HG03460 (cell line): ENCODE measurements at regions not wholly inside any gene's neighbourhood (a gene's known extent, or its start where the extent isn't known, plus 50 kb on each side); places are given as distances from the start of the nearest gene placed in this dataset.
"Not testable (repeated sequence)": the region's sequence is repeated elsewhere in the genome, so short reads cannot be mapped to it uniquely, and the experiment has no call there.

ENCODE experiments used
- ATAC-seq: cut with Tn5 transposase; IDR thresholded peaks from one replicate; pipeline ENCODE4 v1.9.1; 2021; ENCODE audit not compliant: unreplicated experiment

DNA sequence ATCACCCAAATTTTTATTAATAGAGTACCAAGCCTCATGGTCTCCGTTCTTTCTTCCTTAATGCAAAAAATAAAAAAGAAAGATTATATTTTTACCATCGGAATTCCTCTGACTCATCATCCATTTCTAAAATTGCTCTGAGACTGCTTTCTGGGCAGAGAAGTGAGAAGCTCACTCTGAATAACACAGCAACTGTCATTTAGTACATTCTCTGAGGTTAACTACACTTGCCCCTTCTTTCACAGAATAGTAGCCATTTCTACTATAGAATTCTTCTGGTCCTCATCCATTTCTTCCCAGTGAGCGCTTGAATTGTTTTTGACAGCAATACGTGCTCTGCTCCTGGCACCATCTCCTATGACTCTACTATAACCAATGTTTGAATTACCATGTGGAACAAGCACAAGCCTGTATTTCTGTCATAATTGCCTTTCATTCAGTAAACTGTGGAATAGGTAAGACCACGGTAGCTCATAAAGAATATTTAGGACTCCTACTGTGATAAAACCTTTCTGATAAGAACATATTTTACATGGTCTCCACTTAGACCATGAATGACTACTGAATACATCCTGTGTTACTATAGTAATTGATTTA is 435.5 kb upstream of the NRSN1 start:
- no peak for ATAC-seq

DNA sequence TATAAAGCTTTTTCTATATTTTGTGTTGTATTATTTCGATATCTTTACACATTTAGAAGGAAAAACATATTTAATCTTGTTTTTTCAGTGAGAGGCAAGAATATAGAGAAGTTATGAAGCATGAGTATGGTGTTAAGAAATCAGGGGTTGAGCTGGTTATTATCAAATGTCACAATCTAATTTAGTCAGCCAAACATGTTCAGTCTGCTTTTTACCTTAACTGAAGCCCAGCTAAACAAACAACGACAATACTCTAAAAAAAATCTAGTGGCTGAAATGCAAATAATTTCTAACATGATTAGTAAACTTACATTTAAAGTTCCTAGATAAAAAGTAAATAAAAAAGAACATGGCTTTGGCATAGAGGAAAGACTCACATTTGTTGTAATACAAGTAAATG is 433.8 kb upstream of the NRSN1 start:
- ATAC-seq = no peak

DNA sequence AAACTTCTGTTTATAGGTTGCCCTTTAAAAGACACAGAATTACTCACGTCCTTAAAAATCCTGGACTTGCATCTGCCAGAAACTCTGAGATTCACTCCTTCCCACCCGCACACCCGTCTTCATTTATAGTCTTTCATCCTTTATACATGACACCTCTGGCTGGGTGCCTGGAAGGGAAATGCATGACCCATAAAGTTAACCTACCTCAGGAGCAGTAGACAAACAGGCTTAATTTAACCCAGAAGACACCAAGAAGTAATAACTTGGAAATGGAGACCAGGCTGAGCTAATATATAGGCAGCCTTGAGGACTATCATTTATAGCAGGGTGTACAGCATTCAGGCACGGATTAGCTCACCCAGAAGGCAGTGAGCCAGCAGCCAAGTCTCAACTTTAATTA is 429.0 kb upstream of the NRSN1 start:
- no peak for ATAC-seq

DNA sequence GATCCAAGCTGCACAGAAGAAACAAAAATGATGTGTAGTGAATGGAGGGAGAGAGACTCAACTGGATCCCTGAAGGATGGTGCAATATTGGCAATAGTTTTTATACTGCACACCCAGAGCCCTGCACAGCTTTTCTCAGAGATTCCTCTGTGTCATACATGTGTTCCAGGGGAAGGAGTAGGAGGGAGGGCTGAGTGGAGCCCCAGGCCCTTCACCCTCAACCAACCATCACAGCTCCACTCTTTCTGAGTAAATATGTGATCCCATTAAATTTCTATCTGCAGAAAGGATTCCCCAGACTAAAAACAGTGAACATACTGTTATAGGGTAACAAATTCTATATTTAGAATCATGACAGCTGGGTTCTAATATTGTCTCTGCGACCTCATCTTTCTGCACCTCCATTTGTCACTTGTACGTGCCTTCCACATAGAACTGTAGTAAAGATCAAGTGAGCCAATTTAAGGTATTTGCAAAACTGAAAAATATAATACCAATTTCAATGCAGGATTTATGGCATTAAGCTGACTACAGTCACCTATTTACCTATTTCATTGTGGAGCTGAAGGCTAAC is 421.4 kb upstream of the NRSN1 start:
- no peak for ATAC-seq

DNA sequence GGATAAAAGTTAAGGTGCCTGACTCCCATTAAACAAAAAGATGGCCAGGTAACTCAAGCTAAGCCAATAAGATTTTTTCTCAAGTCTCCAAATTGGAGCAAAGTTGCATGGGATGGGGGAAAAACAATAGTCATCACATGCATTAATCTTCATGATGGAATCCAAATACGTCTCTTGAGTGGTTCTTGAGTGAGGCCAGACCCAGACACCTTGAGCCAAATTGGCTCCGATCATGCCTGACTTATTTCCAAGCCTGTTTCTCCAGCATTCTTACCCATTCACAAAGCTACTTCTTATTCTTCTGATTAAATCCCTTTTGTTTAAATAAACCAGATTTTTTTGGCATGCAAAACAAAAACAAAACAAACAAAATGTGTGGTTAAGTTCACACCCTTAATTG is 420.3 kb upstream of the NRSN1 start:
- ATAC-seq = no peak

DNA sequence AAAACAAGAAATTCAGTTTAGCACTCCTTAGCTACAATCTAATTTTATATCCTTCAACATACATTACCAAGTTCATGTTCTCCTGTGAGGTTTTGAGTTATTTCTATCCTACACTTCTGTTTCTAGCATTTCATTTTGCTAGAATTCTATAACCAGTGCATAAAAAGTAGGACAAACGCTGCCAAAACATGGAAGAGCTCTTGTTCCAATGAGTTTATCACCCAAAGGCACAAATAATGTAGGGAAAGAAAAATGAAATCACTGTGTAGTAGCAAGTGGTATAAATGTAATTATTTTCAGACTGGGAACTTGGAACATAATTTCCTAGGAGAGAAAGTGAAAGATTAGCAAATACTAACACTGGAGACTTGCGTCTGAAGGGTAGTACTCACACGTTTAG is 413.3 kb upstream of the NRSN1 start:
- no peak for ATAC-seq

DNA sequence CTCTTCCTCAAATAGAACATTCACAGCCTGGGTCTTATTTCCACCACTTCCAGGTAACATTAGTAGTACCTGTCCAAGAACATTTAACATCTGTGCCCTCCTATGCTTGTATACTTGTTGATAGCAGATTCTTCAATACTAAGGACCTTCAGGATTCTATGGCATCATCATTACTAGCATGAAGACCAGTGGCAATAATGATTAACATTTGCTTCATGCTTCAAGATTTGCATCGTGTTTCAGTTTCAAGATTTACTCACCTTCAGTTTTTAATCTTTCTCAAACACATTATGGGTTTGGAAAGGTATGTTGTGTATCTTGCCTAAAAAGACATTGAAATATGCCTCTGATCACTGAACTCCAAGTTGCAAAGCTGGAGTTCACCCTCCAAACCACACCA is 412.8 kb upstream of the NRSN1 start:
- peak; percentile 88 for ATAC-seq

DNA sequence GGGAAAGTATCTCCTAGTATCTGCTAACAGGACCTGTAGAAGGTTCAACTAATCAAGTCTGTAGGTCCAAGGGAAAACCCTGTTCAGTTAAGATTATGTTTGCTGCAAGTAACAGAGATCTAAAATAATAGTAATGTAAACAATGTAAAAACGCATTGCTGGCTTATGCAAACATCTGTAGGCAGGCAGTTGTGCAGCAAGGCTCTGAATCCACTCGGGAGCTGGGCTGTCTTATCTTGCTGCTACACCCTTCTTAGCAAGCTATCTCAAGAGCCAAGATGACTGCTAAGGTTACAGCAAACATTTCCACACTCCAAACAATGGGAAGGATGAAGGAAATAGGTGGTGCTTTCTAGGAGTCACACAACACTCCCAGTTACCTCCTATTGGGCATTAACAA is 397.3 kb upstream of the NRSN1 start:
- no peak for ATAC-seq

DNA sequence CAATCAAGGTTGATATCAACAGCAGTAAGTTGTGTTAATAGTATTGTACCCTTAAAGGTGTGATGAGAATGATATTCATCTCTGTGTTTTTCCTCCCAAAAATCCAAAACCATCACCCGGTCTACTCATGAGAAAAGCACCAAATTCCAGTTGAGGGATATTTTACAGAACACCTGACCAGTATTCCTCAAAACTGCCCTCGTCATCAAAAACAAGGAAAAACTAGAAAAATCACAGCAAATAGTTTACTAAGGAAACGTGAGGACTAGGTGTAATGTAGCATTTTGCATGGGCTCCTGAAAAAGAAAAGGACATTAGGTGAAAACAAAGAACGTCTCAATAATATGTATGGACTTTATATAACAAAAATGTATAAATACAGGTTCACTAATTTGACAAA is 394.4 kb upstream of the NRSN1 start:
- no peak for ATAC-seq

DNA sequence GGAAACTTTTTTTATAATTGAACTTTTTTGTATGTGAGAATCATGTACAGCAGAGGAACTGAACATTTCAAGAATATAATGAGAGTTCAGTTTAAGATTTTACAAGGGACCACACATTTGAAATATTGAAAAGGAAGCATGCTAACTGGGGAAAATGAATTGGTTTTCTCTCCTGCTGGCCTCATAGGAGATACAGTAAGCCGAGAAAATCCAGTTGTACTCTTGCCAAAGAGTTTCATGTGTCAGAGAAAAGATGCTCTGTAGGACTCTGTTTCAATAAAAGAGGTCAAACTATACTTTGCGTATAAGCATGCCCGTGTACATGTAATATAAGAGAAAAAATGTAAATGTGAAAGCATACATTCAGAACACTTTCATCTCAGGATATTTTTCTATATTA is 393.5 kb upstream of the NRSN1 start:
- ATAC-seq = no peak

DNA sequence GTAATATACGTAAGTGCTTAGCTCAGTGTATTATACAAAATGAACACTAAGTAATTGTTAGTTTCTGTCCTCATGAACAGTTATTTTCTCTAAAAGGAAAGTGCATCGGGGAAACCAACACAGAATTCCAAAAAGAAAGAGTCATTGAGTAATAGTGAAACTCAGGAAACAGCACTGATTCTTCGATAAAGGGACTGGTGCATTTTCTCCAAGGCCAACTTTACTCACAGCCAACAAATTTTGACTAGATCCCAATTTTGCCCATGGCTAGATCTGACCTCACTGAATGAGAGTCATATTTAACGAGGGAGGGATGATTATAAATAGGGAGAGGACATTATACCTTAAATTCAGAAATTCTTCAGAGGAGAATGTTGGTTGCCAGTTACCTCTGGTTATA is 390.9 kb upstream of the NRSN1 start:
- ATAC-seq = no peak

DNA sequence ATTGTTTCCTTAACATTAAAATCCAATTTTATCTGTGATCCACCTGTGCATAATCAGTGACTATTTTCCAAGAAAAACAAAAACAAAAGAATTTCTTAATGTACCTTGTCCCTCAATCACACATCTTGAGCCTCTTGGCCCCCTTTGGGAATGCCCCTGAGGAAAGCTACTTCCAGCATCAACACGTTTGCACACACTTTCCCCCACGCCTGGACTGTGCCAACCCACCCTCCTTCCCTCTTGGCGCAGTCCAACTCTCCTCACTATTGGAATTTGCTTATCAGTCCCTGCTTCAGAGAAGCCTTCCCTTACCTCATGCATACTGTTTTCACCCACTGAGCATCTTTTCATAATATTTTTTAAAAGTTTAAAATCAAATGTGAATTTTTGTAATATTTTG is 389.4 kb upstream of the NRSN1 start:
- ATAC-seq = no peak

DNA sequence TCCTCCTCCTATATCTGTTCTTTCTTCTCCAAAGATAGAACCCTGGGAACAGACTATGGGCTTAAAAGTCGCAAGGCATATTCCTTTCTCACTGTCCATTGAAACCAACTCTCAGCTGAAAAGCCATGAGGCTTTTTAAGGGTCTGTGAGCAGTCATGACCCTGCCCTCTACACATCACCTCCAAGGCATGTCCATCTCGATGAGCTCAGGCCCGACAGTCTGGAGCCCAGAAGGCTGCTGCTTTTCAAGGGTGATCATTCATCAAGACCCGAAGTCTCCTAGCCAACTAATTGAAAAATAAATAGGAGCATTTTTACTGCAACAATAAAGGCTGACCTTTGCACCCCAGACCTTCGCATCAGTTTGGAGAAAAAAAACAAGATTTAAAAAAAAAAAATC is 378.8 kb upstream of the NRSN1 start:
- no peak for ATAC-seq

DNA sequence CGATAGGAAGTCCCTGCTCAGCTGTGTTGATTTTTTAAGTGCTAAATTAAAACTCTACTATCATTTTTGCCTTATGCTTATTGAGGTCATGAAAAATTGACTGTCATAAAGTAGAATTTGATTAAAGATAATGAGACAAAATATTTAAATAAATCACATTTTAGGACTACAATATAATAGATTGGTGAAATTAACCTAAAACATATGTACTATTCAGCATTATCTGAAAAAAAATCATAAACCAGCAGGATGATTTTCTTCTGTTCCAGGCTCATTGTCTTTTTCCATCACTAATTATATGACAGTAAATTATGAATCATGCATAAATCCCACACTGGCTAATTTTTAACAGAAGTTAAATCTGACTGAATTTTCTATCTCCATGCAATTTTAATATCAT is 373.6 kb upstream of the NRSN1 start:
- ATAC-seq = no peak

DNA sequence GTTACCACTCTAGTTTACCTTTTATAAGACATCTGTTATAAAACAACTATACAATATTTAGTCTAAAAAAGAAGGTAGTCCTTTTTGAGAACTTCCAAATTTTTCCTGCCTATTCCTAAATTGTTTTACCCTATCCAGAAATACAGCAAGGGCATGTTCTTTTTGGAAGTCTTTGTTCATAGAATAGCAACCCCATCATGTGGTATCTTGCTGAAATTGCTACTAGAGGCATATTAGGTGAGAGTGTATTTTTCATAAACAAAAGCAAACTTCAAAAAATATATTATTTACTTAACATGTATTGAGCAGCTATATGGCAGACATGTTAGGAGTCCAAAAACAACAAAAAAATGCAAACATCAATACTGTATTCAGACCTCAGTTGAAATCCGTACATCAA is 371.8 kb upstream of the NRSN1 start:
- no peak for ATAC-seq

DNA sequence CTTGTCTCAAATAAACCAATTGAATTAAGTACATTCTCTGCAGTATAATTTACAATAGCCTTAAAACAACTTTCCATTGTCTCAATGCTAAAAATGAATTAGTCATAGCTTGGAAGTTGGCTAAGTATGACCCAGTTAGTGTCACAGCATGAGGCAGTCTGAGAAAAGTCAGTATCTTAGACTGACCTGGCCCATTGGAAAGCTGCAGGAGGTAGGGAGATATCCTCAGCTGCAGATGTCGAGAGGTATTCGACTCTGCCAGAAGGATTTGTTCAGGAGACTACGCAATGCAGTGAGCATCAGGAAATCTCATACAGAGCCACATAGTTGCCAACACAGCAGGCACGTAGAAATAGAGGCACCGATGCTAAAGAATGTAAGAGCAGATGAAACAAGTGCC is 350.9 kb upstream of the NRSN1 start:
- ATAC-seq = no peak

DNA sequence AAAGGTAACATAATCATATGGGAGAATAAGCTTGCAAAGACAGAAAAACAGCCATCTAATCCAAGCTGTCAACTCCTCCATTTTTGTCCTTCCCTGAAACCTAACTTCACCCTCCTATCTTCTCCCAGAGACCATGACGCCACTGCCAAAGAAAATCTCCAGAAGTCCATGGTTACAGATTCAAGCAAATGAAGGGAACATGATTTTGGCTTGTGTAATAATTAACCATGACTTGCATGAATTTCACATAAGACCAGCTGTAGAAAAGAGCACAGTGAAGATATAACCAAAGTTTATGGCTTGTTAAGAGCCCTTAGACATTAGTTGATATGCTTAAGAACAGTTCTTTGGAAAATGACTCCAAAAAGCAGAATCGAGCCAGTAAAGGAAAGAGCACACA is 342.1 kb upstream of the NRSN1 start:
- ATAC-seq = no peak

DNA sequence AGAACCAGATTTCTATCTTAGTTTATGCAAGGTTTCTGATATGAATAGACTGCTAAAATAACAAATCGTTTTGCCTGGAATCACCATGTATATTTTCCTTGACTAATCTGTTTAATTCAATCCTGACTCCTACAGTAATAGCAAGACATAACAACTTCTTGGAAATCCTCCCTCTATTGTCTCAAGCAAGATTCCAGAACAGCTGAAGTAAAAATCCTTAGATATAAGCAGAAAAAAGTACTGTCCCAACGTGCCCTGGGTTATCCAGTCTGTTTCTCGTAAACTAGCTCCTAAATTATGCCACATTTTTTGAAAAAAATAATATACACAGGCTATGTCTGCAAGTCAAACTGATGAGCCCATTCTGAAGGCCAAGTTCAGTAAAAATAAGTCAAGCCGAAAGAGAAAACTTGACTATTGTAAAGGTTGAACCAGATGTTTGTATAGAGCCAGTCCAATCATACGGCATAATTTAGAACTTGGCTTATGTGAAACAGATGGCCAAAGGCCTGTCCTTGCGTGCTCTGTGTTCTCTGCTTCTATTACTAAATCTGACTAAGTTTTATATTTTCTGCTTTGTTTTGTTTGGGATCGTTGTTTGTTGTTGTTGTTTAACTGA is 341.6 kb upstream of the NRSN1 start:
- ATAC-seq = no peak

DNA sequence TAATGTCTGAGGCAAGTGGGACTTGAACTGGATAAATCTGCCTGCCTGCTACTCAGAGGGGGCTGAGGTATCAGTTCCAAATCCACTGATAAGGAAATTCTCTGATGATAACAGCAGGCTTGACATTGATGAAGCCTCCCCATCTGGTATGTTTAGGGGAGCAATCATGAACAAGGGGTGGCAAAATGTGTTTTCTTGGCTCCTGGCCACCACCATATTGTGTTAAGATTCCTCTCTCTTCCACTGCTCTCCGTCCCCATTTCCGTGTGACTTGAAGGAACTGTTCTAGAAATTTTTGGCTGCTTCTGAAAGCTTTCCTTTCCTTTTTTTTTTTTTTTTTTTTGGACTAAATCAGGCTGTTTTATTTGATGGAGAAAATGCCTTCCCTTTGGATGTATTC is 335.3 kb upstream of the NRSN1 start:
- ATAC-seq = no peak

DNA sequence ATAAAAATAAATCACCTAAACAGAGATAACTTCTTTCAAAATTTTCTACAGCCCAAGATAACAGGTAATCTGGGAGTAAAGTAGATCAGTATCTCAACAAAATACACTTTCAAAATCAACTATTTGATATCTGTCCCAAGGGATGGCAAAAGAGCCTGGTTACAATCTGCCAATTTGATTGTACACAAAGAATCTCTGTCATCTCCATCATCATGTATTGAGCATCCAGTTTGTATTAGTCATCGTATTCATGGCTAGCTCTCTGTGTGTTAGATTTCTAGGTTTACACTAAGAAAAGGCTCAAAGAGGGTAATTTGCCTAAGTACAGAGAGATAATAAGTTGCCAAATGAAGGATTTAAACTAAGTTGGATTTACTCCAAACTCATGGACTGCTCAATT is 329.0 kb upstream of the NRSN1 start:
- no peak for ATAC-seq

DNA sequence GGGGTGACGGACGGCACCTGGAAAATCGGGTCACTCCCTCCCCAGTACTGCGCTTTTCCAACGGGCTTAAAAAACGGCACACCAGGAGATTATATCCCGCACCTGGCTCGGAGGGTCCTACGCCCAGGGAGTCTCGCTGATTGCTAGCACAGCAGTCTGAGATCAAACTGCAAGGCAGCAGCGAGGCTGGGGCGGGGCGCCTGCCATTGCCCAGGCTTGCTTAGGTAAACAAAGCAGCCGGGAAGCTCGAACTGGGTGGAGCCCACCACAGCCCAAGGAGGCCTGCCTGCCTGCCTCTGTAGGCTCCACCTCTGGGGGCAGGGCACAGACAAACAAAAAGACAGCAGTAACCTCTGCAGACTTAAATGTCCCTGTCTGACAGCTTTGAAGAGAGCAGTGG is 321.7 kb upstream of the NRSN1 start:
- not testable (repeated sequence) for ATAC-seq

DNA sequence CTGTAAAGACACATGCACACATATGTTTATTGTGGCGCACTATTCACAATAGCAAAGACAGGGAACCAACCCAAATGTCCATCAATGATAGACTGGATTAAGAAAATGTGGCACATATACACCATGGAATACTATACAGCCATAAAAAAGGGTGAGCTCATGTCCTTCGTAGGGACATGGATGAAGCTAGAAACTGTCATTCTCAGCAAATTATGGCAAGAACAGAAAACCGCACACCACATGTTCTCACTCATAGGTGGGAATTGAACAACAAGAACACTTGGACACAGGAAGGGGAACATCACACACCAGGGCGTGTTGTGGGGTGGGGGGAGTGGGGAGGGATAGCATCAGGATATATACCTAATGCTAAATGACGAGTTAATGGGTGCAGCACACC is 304.9 kb upstream of the NRSN1 start:
- not testable (repeated sequence) for ATAC-seq

DNA sequence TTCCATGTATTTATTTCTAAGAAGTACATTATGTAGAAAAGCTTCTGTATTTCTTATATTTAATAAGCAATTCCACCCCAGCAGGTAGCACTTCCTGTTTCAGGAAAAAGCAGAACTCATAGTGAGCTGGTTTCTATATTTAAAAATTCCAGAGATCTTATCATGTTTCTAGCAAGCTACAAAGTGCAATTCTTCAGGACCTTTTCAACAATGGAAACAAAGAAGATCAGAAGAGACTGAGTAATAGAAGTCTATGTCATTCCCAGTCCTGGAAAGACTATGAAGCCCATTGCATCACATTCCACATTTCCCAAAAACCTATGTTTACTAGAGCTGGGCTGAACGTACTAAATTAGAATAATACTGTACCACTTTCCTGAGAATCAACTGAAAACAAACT is 302.6 kb upstream of the NRSN1 start:
- no peak for ATAC-seq
